ENCODE measurements at regions not wholly inside any gene's neighbourhood (a gene's known extent, or its start where the extent isn't known, plus 50 kb on each side); places are given as distances from the start of the nearest gene placed in this dataset.

DNA sequence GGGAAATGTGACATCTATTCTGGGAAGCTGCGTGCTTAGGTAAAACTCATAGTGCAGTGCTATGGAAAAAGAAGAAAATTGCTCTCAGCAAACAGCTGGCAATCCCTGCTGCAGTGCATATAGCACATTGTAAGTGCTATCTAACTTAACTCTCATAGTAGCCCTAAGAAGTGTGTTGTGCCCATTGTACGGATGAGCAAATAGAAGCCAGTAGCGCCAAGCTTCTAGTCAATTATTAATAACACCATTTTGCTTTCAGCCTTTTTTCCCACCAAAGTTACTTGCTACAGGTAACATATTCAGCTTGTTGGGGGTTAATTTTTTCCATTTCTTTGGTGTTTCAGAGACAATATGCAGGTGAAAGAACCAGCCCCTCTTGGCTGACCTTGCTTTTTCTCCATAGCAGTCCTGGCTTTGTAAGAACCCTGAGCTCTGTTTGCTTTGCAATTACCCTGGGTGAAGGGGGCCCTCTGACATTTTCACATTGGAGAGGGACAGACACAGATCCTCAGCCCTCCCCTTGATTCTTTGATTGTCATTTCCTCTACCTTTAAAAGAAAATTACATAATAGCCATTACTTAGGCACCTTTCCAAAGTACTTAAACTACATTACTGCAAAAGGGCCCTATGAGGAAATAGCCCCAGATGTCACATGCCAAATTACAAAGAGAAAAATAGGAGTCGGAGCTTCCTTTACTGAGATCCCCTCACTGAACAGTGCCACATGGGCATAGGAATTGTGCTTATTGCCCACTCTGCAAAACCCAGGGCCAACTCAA is 576.2 kb upstream of the TBX3 start:
- DNase-seq (ENCODE audit: low read depth in 1 of 2, low spot score in 1 of 2): no peak
- H3K9me3 ChIP-seq: no peaks in the 10 kb centered on the region
- ChIA-PET POLR2A (no interaction called here), CTCF (interaction anchor here (0.6 to 0.9 kb wide), 3 partner anchors 66 to 636 kb away, joined by 3 read pairs; no protein-coding TSS in a partner anchor)
- no peak overlapping the region for H3K27ac ChIP-seq
- TF ChIP-seq POLR2AphosphoS2 (conservative IDR thresholded peaks at IDR 0.05; ENCODE audit: low read length): no peak
- TF ChIP-seq RARB (CRISPR knock-in tag; IDR thresholded peaks at IDR 0.05): no peak
- TF ChIP-seq ZC3H11A (IDR thresholded peaks at IDR 0.05): no peak
- no peak for TF ChIP-seq EHF (CRISPR knock-in tag; IDR thresholded peaks at IDR 0.05)
- TF ChIP-seq JUNB (IDR thresholded peaks at IDR 0.05): no peak
- TF ChIP-seq KDM1A (IDR thresholded peaks at IDR 0.05; ENCODE audit: low read depth): no peak
- no peak for FAIRE-seq
- no peak overlapping the region for H3K4me2 ChIP-seq
- H3K4me1 ChIP-seq: peaks cover 30% of the 10 kb centered on the region
- 81% methylated on average over 4 of the region's 4 CpGs for WGBS (ENCODE audit: missing lambda C conversion rate)
- ATAC-seq: no peak
- no peak overlapping the region for H3K4me3 ChIP-seq

DNA sequence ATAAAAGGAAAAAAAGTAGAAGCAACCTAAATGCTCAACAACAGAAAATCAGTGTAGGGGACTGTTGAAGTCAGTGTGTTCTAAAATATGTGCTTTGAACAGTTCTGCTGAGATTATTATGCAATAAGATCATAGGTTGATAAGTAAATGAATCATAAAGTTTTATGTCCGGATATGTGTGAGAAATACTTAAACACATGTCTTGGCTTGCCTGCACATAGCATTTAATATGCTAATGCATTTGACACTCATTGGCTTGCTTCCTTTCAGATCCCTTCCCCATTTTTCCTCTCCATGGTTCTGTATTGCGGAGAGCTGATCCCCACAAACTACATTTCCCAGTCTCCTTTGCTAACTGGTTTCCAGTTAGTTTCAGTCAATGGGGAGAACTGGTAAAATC is 573.8 kb upstream of the TBX3 start:
- WGBS (ENCODE audit: missing lambda C conversion rate): 82% methylated on average over 2 of the region's 2 CpGs
- no peak overlapping the region for H3K27ac ChIP-seq
- H3K9me3 ChIP-seq: no peaks in the 10 kb centered on the region
- no peak overlapping the region for H3K4me3 ChIP-seq
- TF ChIP-seq RFX5 (IDR thresholded peaks at IDR 0.05) (no peak), PHF8 (IDR thresholded peaks at IDR 0.05; ENCODE audit: borderline replicate concordance, low read depth) (no peak), ZC3H11A (IDR thresholded peaks at IDR 0.05) (no peak), CHD4 (IDR thresholded peaks at IDR 0.05; ENCODE audit: borderline replicate concordance) (no peak), JUN (IDR thresholded peaks at IDR 0.05) (no peak), CHD2 (IDR thresholded peaks at IDR 0.05; ENCODE audit: low read length, partially characterized antibody) (no peak), TP53 (CRISPR knock-in tag; IDR thresholded peaks at IDR 0.05) (no peak), NR3C1 (IDR thresholded peaks at IDR 0.05) (no peak), HDAC2 (IDR thresholded peaks at IDR 0.05) (no peak), ESRRA (IDR thresholded peaks at IDR 0.05; ENCODE audit: borderline replicate concordance, low read length) (no peak), SREBF2 (IDR thresholded peaks at IDR 0.05) (no peak), MAZ (IDR thresholded peaks at IDR 0.05; ENCODE audit: borderline replicate concordance, low read depth, low read length) (no peak), USF2 (IDR thresholded peaks at IDR 0.05) (no peak), FOSL2 (IDR thresholded peaks at IDR 0.05) (no peak), FOSL2 (CRISPR knock-in tag; IDR thresholded peaks at IDR 0.05) (no peak), MYC (IDR thresholded peaks at IDR 0.05; ENCODE audit: borderline replicate concordance, low read length) (no peak), BHLHE40 (IDR thresholded peaks at IDR 0.05; ENCODE audit: low read depth, low read length) (no peak), RAD21 (conservative IDR thresholded peaks at IDR 0.05 in 1 of 2, IDR thresholded peaks at IDR 0.05 in 1 of 2) (no peak), EHF (CRISPR knock-in tag; IDR thresholded peaks at IDR 0.05) (no peak), FOXS1 (CRISPR knock-in tag; IDR thresholded peaks at IDR 0.05) (no peak)
- peaks cover 30% of the 10 kb centered on the region for H3K4me1 ChIP-seq
- CTCF ChIA-PET: no interaction called here
- no peak for DNase-seq (ENCODE audit: low read depth in 1 of 2, low spot score in 1 of 2)
- POLR2A ChIA-PET: no interaction called here
- FAIRE-seq: no peak
- H3K4me2 ChIP-seq: no peak overlapping the region
- no peak for ATAC-seq

DNA sequence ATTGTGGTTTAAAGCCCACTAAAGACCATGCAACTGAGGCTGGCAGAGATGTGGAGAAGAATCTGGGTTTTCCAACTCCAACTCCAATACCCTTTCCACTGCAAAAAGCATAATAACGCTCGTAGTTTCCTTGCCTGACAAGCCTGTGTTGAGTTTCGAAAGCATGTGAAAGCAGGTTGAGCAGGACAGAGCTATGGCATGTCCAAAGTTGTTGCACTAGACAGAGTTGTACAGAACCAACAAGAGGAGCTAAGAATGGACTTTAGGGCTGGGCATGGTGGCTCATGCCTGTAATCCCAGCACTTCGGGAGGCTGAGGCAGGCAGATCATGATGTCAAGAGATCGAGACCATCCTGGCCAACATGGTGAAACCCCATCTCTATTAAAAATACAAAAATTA is 572.0 kb upstream of the TBX3 start:
- DNase-seq (ENCODE audit: low read depth in 1 of 2, low spot score in 1 of 2): no peak
- no peak for TF ChIP-seq RFX5 (IDR thresholded peaks at IDR 0.05)
- no peak for TF ChIP-seq HOXB5 (CRISPR knock-in tag; IDR thresholded peaks at IDR 0.05)
- no peak for TF ChIP-seq HES2 (IDR thresholded peaks at IDR 0.05)
- no peak for TF ChIP-seq MAZ (IDR thresholded peaks at IDR 0.05; ENCODE audit: borderline replicate concordance, low read depth, low read length)
- no peak for TF ChIP-seq ESRRA (IDR thresholded peaks at IDR 0.05; ENCODE audit: borderline replicate concordance, low read length)
- H3K4me1 ChIP-seq: peaks cover 14% of the 10 kb centered on the region
- CTCF ChIA-PET: no interaction called here
- H3K27ac ChIP-seq: no peak overlapping the region
- no peak overlapping the region for H3K4me2 ChIP-seq
- 36% methylated on average over 5 of the region's 5 CpGs for WGBS (ENCODE audit: missing lambda C conversion rate)
- POLR2A ChIA-PET: no interaction called here
- no peaks in the 10 kb centered on the region for H3K9me3 ChIP-seq
- no peak overlapping the region for H3K4me3 ChIP-seq
- ATAC-seq: no peak
- FAIRE-seq: no peak

Data from A549 (cell line).